MM.1S (cell line): ENCODE measurements at regions not wholly inside any gene's neighbourhood (a gene's known extent, or its start where the extent isn't known, plus 50 kb on each side); places are given as distances from the start of the nearest gene placed in this dataset.

Experiments
- DNase-seq: peaks from one replicate; pipeline ENCODE4 v3.0.0-alpha.2; 2015
- H2AFZ ChIP-seq: fragments of 300-600 bp; sonication (generic); 2 replicates; pipeline ENCODE4 v1.6.0; 2016; ENCODE audit warnings: antibody characterized with exemption, low read length
- H3F3A ChIP-seq: fragments of 300-600 bp; sonication (generic); 2 replicates; pipeline ENCODE4 v1.6.1; 2016; ENCODE audit warnings: mild to moderate bottlenecking, antibody characterized with exemption, low read length, moderate library complexity, mixed read lengths; ENCODE audit not compliant: insufficient read depth
- H3K27ac ChIP-seq: fragments of 300-600 bp; sonication (generic); 2 replicates; pipeline ENCODE4 v1.5.1; 2016; ENCODE audit warnings: mild to moderate bottlenecking, low read length
- H3K27me3 ChIP-seq: fragments of 300-600 bp; sonication (generic); replicated peaks from 2 replicates; pipeline ENCODE4 v1.6.0; 2016; ENCODE audit warnings: low read length; ENCODE audit not compliant: insufficient read depth
- H3K36me3 ChIP-seq: fragments of 300-600 bp; sonication (generic); replicated peaks from 2 replicates; pipeline ENCODE4 v1.6.1; 2016; ENCODE audit warnings: mild to moderate bottlenecking, low read length, mixed read lengths; ENCODE audit not compliant: insufficient read depth
- H3K4me1 ChIP-seq: fragments of 300-600 bp; sonication (generic); 2 replicates; pipeline ENCODE4 v1.6.1; 2016; ENCODE audit warnings: low read length, mixed read lengths
- H3K4me2 ChIP-seq: fragments of 300-600 bp; sonication (generic); 2 replicates; pipeline ENCODE4 v1.6.0; 2016; ENCODE audit warnings: low read depth, low read length
- H3K4me3 ChIP-seq: fragments of 300-600 bp; sonication (generic); 2 replicates; pipeline ENCODE4 v1.5.1; 2016; ENCODE audit warnings: low read length, mixed read lengths
- H3K79me2 ChIP-seq: fragments of 300-600 bp; sonication (generic); 2 replicates; pipeline ENCODE4 v1.6.1; 2016; ENCODE audit warnings: mixed run types, low read length, mixed read lengths
- H3K9ac ChIP-seq: fragments of 300-600 bp; sonication (generic); 2 replicates; pipeline ENCODE4 v1.6.1; 2016; ENCODE audit warnings: low read length, mixed read lengths
- H3K9me2 ChIP-seq: fragments of 300-600 bp; sonication (generic); replicated peaks from 2 replicates; pipeline ENCODE4 v1.6.1; 2016; ENCODE audit warnings: mild to moderate bottlenecking, low read length, mixed read lengths; ENCODE audit not compliant: insufficient read depth
- H3K9me3 ChIP-seq: fragments of 300-600 bp; sonication (generic); replicated peaks from 2 replicates; pipeline ENCODE4 v1.6.1; 2016; ENCODE audit warnings: mild to moderate bottlenecking, low read length, mixed read lengths; ENCODE audit not compliant: insufficient read depth
- H4K20me1 ChIP-seq: fragments of 300-600 bp; sonication (generic); 2 replicates; pipeline ENCODE4 v1.6.1; 2016; ENCODE audit warnings: mild to moderate bottlenecking, low read length, moderate library complexity, mixed read lengths; ENCODE audit not compliant: insufficient read depth
- EZH2 ChIP-seq: fragments of 300-600 bp; sonication (generic); optimal IDR thresholded peaks from 2 replicates; pipeline ENCODE3; 2017; ENCODE audit warnings: low read depth, mild to moderate bottlenecking, antibody characterized with exemption, low read length, mixed read lengths
- EZH2phosphoT487 ChIP-seq: fragments of 300-600 bp; sonication (generic); IDR thresholded peaks from 2 replicates; pipeline ENCODE4 v1.6.1; 2018; ENCODE audit warnings: antibody characterized with exemption, low read length
- TF ChIP-seq, protein P1 (sequence below): fragments of 300-600 bp; sonication (generic); IDR thresholded peaks from 2 replicates; pipeline ENCODE4 v1.5.1; 2016; ENCODE audit warnings: antibody characterized with exemption, low read length, mixed read lengths

- TF ChIP-seq EZH2 (no peak), EZH2phosphoT487 (no peak)
- TF ChIP-seq, protein P1, sequence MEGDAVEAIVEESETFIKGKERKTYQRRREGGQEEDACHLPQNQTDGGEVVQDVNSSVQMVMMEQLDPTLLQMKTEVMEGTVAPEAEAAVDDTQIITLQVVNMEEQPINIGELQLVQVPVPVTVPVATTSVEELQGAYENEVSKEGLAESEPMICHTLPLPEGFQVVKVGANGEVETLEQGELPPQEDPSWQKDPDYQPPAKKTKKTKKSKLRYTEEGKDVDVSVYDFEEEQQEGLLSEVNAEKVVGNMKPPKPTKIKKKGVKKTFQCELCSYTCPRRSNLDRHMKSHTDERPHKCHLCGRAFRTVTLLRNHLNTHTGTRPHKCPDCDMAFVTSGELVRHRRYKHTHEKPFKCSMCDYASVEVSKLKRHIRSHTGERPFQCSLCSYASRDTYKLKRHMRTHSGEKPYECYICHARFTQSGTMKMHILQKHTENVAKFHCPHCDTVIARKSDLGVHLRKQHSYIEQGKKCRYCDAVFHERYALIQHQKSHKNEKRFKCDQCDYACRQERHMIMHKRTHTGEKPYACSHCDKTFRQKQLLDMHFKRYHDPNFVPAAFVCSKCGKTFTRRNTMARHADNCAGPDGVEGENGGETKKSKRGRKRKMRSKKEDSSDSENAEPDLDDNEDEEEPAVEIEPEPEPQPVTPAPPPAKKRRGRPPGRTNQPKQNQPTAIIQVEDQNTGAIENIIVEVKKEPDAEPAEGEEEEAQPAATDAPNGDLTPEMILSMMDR = no peak
- Histone ChIP-seq H4K20me1 (no peaks in the 10 kb centered on the region), H3K36me3 (no peaks in the 10 kb centered on the region), H3K79me2 (no peaks in the 10 kb centered on the region), H3K9ac (no peak overlapping the region), H3K9me2 (no peaks in the 10 kb centered on the region), H3K27me3 (no peaks in the 10 kb centered on the region), H3K4me1 (peaks cover 6% of the 10 kb centered on the region), H3K4me3 (no peak overlapping the region), H3K27ac (no peak overlapping the region), H3F3A (no peaks in the 10 kb centered on the region), H3K9me3 (no peaks in the 10 kb centered on the region), H3K4me2 (no peak overlapping the region), H2AFZ (no peak overlapping the region)
- no peak for DNase-seq
Measured at GRCh38 chr12:27193106-27193505, 51.0 kb upstream of the STK38L start.

GRCh38 chr12:27193854-27194544 lies 50.1 kb upstream of the STK38L start:
- Histone ChIP-seq H3K4me2 (no peak overlapping the region), H3K4me3 (no peak overlapping the region), H3K27ac (no peak overlapping the region), H3K36me3 (no peaks in the 10 kb centered on the region), H3K4me1 (peaks cover 6% of the 10 kb centered on the region; the same call in 1 of the 2 replicates), H2AFZ (no peak overlapping the region), H3K9me2 (no peaks in the 10 kb centered on the region), H3K9ac (no peak overlapping the region), H3K27me3 (no peaks in the 10 kb centered on the region), H3K79me2 (no peaks in the 10 kb centered on the region), H3F3A (no peaks in the 10 kb centered on the region), H4K20me1 (no peaks in the 10 kb centered on the region), H3K9me3 (no peaks in the 10 kb centered on the region)
- DNase-seq = no peak
- TF ChIP-seq EZH2 = no peak
- TF ChIP-seq EZH2phosphoT487 = no peak
- TF ChIP-seq, protein P1 = no peak
